ENCODE measurements at regions not wholly inside any gene's neighbourhood (a gene's known extent, or its start where the extent isn't known, plus 50 kb on each side); places are given as distances from the start of the nearest gene placed in this dataset.

DNA sequence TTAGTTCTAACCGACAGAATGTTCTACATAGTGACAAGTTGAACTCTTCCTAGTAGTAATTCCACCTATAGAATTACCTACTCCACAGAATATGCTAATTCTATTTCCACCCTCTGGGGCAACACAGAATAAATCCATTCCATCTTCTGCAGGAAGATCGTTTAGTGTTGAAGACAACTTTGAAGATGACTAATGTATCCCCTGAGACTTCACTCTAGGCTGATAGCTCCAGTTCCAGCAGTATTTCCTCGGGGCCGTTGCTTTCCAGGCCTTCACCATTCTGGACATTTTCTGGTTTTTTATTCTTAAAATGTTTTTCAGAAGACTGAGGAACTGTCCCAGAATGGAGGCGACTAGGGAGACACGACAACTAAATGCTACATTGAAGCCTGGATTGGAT lies 61.0 kb upstream of the CSF1 start:
- TF ChIP-seq NFRKB (IDR thresholded peaks at IDR 0.05) (no peak), ZNF558 (CRISPR knock-in tag; IDR thresholded peaks at IDR 0.05; ENCODE audit: borderline replicate concordance) (no peak), ETV6 (CRISPR knock-in tag; conservative IDR thresholded peaks at IDR 0.05) (no peak), PHF8 (CRISPR knock-in tag; IDR thresholded peaks at IDR 0.05) (no peak), CEBPB (IDR thresholded peaks at IDR 0.05; ENCODE audit: borderline replicate concordance, low read depth, low read length) (no peak), SMC3 (IDR thresholded peaks at IDR 0.05; ENCODE audit: low read length) (no peak), RAD21 (CRISPR knock-in tag; IDR thresholded peaks at IDR 0.05) (no peak), FOXK1 (CRISPR knock-in tag; IDR thresholded peaks at IDR 0.05; ENCODE audit: borderline replicate concordance, low read depth) (no peak), POLR2A (IDR thresholded peaks at IDR 0.05; ENCODE audit: insufficient read depth in 1 of 2, low read depth in 2 of 2, low read length in 2 of 2) (no peak), ZBTB8A (CRISPR knock-in tag; IDR thresholded peaks at IDR 0.05; ENCODE audit: borderline replicate concordance, low read depth) (no peak), MTF2 (CRISPR knock-in tag; IDR thresholded peaks at IDR 0.05; ENCODE audit: borderline replicate concordance) (no peak), FIP1L1 (IDR thresholded peaks at IDR 0.05; ENCODE audit: borderline replicate concordance, insufficient read depth, low read depth, low read length) (no peak)
- TF ChIP-seq, protein P1, sequence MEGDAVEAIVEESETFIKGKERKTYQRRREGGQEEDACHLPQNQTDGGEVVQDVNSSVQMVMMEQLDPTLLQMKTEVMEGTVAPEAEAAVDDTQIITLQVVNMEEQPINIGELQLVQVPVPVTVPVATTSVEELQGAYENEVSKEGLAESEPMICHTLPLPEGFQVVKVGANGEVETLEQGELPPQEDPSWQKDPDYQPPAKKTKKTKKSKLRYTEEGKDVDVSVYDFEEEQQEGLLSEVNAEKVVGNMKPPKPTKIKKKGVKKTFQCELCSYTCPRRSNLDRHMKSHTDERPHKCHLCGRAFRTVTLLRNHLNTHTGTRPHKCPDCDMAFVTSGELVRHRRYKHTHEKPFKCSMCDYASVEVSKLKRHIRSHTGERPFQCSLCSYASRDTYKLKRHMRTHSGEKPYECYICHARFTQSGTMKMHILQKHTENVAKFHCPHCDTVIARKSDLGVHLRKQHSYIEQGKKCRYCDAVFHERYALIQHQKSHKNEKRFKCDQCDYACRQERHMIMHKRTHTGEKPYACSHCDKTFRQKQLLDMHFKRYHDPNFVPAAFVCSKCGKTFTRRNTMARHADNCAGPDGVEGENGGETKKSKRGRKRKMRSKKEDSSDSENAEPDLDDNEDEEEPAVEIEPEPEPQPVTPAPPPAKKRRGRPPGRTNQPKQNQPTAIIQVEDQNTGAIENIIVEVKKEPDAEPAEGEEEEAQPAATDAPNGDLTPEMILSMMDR (CRISPR knock-in tag; IDR thresholded peaks at IDR 0.05) = no peak
